Heart left ventricle (tissue), 16 donors: ENCODE measurements at regions not wholly inside any gene's neighbourhood (a gene's known extent, or its start where the extent isn't known, plus 50 kb on each side); places are given as distances from the start of the nearest gene placed in this dataset.

Source experiments
- ATAC-seq, 4 donors: fragments of 200-7000 bp; cut with Tn5 transposase; one replicate each; pipeline ENCODE4 v1.9.1; 2020 to 2022; ENCODE audit warnings: moderate library complexity in 4 of 4, mild to moderate bottlenecking in 3 of 4, moderate number of reproducible peaks in 1 of 4
- DNase-seq, 5 donors: peaks; one replicate each; pipeline ENCODE4 v3.0.0-alpha.2; 2020
- H3K27ac ChIP-seq, 12 donors: fragments of 200-600 bp; sonication (generic) in 4 of 12; one replicate each; pipeline versions ENCODE4 v1.5.0 to v1.8.0; 2016 to 2022; ENCODE audit warnings: mild to moderate bottlenecking in 2 of 12
- H3K27me3 ChIP-seq, 9 donors: fragments of 200-600 bp; sonication (generic) in 2 of 9; one replicate each; pipeline versions ENCODE4 v1.5.1 to v1.8.0; 2016 to 2022; ENCODE audit warnings: mild to moderate bottlenecking in 3 of 9
- H3K36me3 ChIP-seq, 9 donors: fragments of 200-600 bp; sonication (generic) in 2 of 9; one replicate each; pipeline versions ENCODE4 v1.5.0 to v1.8.0; 2018 to 2022; ENCODE audit warnings: mild to moderate bottlenecking in 2 of 9
- H3K4me1 ChIP-seq, 12 donors: fragments of 200-600 bp; sonication (generic) in 4 of 12; one replicate each; pipeline versions ENCODE4 v1.5.0 to v1.8.0; 2016 to 2022; ENCODE audit warnings: mild to moderate bottlenecking in 3 of 12
- H3K4me3 ChIP-seq, 12 donors: fragments of 200-600 bp; sonication (generic) in 4 of 12; one replicate each; pipeline versions ENCODE4 v1.5.0 to v1.8.0; 2017 to 2022; ENCODE audit warnings: mild to moderate bottlenecking in 9 of 12, moderate library complexity in 4 of 12
- H3K9me3 ChIP-seq, 12 donors: fragments of 200-600 bp; sonication (generic) in 4 of 12; one replicate each; pipeline versions ENCODE4 v1.5.0 to v1.8.0; 2016 to 2022; ENCODE audit warnings: mild to moderate bottlenecking in 1 of 12
- CTCF ChIP-seq, 12 donors: fragments of 200-600 bp; sonication (generic) in 4 of 12; IDR thresholded peaks; one replicate each; pipeline versions ENCODE4 v1.5.0 to v1.8.0; 2018 to 2022; ENCODE audit warnings: antibody characterized with exemption in 12 of 12, mild to moderate bottlenecking in 5 of 12
- POLR2A ChIP-seq, 2 donors: fragments of 450-650 bp; IDR thresholded peaks; one replicate each; pipeline ENCODE4 v1.6.1; 2017; ENCODE audit warnings: antibody characterized with exemption in 2 of 2, mild to moderate bottlenecking in 2 of 2, moderate library complexity in 2 of 2
- WGBS, 4 donors: extraction: QIAGEN DNeasy Blood & Tissue Kit in 2 of 4; methylation state at CpG; one replicate each; pipeline versions ENCODE4 v1.1.5 to v1.1.7; 2013 to 2018; 5-methylcytosine and 5-hydroxymethylcytosine counted together
- intact Hi-C, 10 donors: fragments of 100-400 bp; cut with DNase I; formaldehyde crosslinking; loops; one replicate each; pipeline versions ENCODE4 v1.11.1 to v1.14.2; 2022
- donor health status: ischemic (EF 13 %, LVEDD 7.1; RV severe dilation, severe dysfunction).
- donor health status: healthy with polysubstance abuse.
- donor health status: DM: no; HTN: yes; CAD: no.
- donor health status: DM: no; HTN: no; CAD: no.
- donor health status: ischemic (EF 25% LVEDD 6.9; RV normal size, moderate dysfunction).
- donor health status: ischemic (EF 25% LVEDD 5.7; RV mildly dilated, moderate dysfunction).
- donor health status: healthy.
- donor health status: DM: yes; HTN: yes; CAD: no.
- donor health status: ischemic (EF 35%, LVEDD 5.7; RV mildly dilated, moderate dysfunction).
- donor health status: nonischemic (EF 11% LVEDD 7.7; RV severe dilation, severe dysfunction).
- donor health status: DM: yes; HTN: yes; CAD: no.
- donor health status: PGD.
- donor health status: ischemic (EF 29% LVEDD 5.4; RV normal size, mild dysfunction).
- donor health status: nonischemic (EF 23%, LVEDD 6.1; RV moderate dilation, normal function).

DNA sequence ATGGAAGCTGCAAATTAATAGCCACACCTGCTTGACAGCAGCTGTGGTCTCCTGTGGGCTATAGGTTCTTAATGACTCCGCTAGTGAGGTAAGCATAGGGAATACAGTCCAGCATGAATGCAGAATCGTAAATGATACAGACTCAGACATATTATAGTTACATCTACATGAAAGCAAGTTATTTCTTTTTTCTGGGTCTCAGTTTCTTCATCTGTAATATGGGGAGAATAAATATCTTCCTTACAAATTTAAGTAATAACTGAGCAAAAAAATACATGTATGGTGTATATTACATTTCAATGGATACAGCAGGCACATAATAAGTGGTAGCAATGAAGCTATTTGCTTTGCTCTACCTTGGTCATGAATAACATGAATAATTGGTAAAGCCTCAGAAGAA is 245.9 kb upstream of the RHOBTB1 start:
- ATAC-seq (no peak), DNase-seq (no peak)
- Histone ChIP-seq H3K4me3 (no peak overlapping the region), H3K27me3 (no peaks in the 10 kb centered on the region), H3K36me3 (no peaks in the 10 kb centered on the region), H3K4me1 (peaks cover 0 to 9% (median 0%) of the 10 kb centered on the region in 12 donors), H3K27ac (no peak overlapping the region), H3K9me3 (peaks cover 0 to 17% (median 4%) of the 10 kb centered on the region in 12 donors)
- intact Hi-C loops, result loop anchor here in 9 of 10 donors (2.0 to 10.0 kb wide), 6 partner anchors 38 to 373 kb away; no protein-coding TSS in a partner anchor
- 94 to 99% (median 96%) methylated on average over 2 of the region's 2 CpGs for WGBS, 4 donors
- TF ChIP-seq CTCF (IDR thresholded peaks at IDR 0.05), result no peak
- TF ChIP-seq POLR2A (IDR thresholded peaks at IDR 0.05), result no peak

DNA sequence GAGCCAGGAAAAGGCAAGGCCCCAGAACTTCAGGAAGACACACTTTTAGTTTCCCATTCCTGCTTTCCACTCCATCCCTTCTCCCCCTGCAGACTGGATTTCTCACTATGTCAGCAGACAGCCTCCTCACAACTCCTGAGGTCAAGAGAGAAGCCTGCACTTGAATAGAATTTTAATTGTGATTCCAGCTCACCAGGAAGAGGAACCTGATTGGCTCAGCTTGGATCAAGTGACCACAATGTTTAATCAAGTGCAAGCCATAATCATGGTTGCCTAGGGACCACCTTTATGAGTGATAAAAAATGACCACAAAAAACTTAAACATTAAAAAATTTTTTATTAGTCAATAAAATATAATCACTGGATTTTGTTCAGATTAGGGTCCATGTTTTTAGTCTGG is 244.7 kb upstream of the RHOBTB1 start:
- ATAC-seq (no peak), DNase-seq (no peak)
- Histone ChIP-seq H3K27me3 (no peaks in the 10 kb centered on the region), H3K27ac (no peak overlapping the region), H3K4me1 (peaks cover 0 to 9% (median 0%) of the 10 kb centered on the region in 12 donors), H3K9me3 (peaks cover 0 to 17% (median 4%) of the 10 kb centered on the region in 12 donors), H3K4me3 (no peak overlapping the region), H3K36me3 (no peaks in the 10 kb centered on the region)
- TF ChIP-seq CTCF (IDR thresholded peaks at IDR 0.05) (no peak), POLR2A (IDR thresholded peaks at IDR 0.05) (no peak)
- intact Hi-C loops, result loop anchor here in 5 of 10 donors (2.0 to 5.0 kb wide), 4 partner anchors 36 to 371 kb away; no protein-coding TSS in a partner anchor

- H3K27me3 ChIP-seq, result no peaks in the 10 kb centered on the region
- no peak overlapping the region for H3K27ac ChIP-seq
- no peak for TF ChIP-seq POLR2A (IDR thresholded peaks at IDR 0.05)
- no peak for TF ChIP-seq CTCF (IDR thresholded peaks at IDR 0.05)
- no peak for ATAC-seq
- H3K4me3 ChIP-seq, result no peak overlapping the region
- no peaks in the 10 kb centered on the region for H3K36me3 ChIP-seq
- no peak for DNase-seq
- intact Hi-C loops, result loop anchor here in 5 of 10 donors (2.0 to 5.0 kb wide), 4 partner anchors 36 to 371 kb away; no protein-coding TSS in a partner anchor
- peaks cover 0 to 12% (median 3%) of the 10 kb centered on the region in 12 donors for H3K9me3 ChIP-seq
- H3K4me1 ChIP-seq, result peaks cover 0 to 9% (median 0%) of the 10 kb centered on the region in 12 donors
Measured at GRCh38 chr10:61188101-61188500, 244.1 kb upstream of the RHOBTB1 start.

GRCh38 chr10:61187601-61188000 is 243.6 kb upstream of the RHOBTB1 start:
- Histone ChIP-seq H3K27ac (no peak overlapping the region), H3K36me3 (no peaks in the 10 kb centered on the region), H3K4me3 (no peak overlapping the region), H3K27me3 (no peaks in the 10 kb centered on the region), H3K9me3 (peaks cover 0 to 8% (median 1%) of the 10 kb centered on the region in 12 donors), H3K4me1 (peaks cover 0 to 9% (median 0%) of the 10 kb centered on the region in 12 donors)
- intact Hi-C loops, result loop anchor here in 4 of 10 donors (5.0 kb wide), 3 partner anchors 35 to 370 kb away; no protein-coding TSS in a partner anchor
- ATAC-seq (no peak), DNase-seq (no peak)
- TF ChIP-seq POLR2A (IDR thresholded peaks at IDR 0.05), result no peak
- no peak for TF ChIP-seq CTCF (IDR thresholded peaks at IDR 0.05)
- WGBS, 4 donors, result 93 to 100% (median 95%) methylated on average over 1 of the region's 1 CpG
